Type B pancreatic cell (in vitro differentiated cells): ENCODE measurements at regions not wholly inside any gene's neighbourhood (a gene's known extent, or its start where the extent isn't known, plus 50 kb on each side); places are given as distances from the start of the nearest gene placed in this dataset.

Experiments
- DNase-seq: peaks from one replicate; pipeline ENCODE4 v3.0.0; 2021; ENCODE audit warnings: mixed read lengths; ENCODE audit not compliant: unreplicated experiment; ENCODE audit errors: extremely low spot score
- H3K27ac Mint-ChIP-seq: 2 replicates; pipeline ENCODE4 v1.8.0; 2021; ENCODE audit warnings: mild to moderate bottlenecking, mixed read lengths
- H3K27me3 Mint-ChIP-seq: 2 replicates; pipeline ENCODE4 v1.8.0; 2021; ENCODE audit warnings: mixed read lengths
- H3K36me3 Mint-ChIP-seq: 2 replicates; pipeline ENCODE4 v1.8.0; 2021; ENCODE audit warnings: mixed read lengths
- H3K4me1 Mint-ChIP-seq: one replicate; pipeline ENCODE4 v1.8.0; 2021; ENCODE audit warnings: mixed read lengths; ENCODE audit not compliant: unreplicated experiment
- H3K4me3 Mint-ChIP-seq: 2 replicates; pipeline ENCODE4 v1.8.0; 2021; ENCODE audit warnings: mild to moderate bottlenecking, mixed read lengths
- H3K9me3 Mint-ChIP-seq: 2 replicates; pipeline ENCODE4 v1.8.0; 2021; ENCODE audit warnings: mixed read lengths
- TF ChIP-seq, protein P1 (sequence below): fragments of 200-600 bp; sonication (generic); conservative IDR thresholded peaks from 2 replicates; pipeline ENCODE4 v1.5.0; 2021; ENCODE audit warnings: antibody characterized with exemption, mild to moderate bottlenecking

DNA sequence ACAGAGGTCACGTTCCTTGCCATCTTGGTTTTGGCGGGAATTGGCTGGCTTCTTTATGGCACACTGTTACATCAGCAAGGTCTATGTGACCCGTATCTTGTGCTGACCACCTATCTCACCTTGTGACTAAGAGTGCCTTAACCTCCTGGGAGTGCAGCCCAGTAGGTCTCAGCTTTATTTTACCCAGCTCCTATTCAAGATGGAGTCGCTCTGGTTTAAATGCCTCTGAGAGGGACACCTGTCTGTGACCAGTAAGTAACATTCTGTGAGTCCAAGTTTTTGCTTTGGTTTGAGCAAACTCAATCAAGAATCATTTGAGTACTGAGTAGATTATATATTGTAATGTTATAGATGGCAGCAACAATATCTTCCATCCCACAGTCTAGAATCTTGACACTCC, 85.0 kb downstream of the BMP2 start:
- H3K4me3 Mint-ChIP-seq: no peak overlapping the region
- H3K27me3 Mint-ChIP-seq: peaks cover 12% of the 10 kb centered on the region
- TF ChIP-seq, protein P1, sequence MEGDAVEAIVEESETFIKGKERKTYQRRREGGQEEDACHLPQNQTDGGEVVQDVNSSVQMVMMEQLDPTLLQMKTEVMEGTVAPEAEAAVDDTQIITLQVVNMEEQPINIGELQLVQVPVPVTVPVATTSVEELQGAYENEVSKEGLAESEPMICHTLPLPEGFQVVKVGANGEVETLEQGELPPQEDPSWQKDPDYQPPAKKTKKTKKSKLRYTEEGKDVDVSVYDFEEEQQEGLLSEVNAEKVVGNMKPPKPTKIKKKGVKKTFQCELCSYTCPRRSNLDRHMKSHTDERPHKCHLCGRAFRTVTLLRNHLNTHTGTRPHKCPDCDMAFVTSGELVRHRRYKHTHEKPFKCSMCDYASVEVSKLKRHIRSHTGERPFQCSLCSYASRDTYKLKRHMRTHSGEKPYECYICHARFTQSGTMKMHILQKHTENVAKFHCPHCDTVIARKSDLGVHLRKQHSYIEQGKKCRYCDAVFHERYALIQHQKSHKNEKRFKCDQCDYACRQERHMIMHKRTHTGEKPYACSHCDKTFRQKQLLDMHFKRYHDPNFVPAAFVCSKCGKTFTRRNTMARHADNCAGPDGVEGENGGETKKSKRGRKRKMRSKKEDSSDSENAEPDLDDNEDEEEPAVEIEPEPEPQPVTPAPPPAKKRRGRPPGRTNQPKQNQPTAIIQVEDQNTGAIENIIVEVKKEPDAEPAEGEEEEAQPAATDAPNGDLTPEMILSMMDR: no peak
- no peak overlapping the region for H3K27ac Mint-ChIP-seq
- no peak for DNase-seq
- H3K36me3 Mint-ChIP-seq: no peaks in the 10 kb centered on the region
- H3K9me3 Mint-ChIP-seq: no peaks in the 10 kb centered on the region
- H3K4me1 Mint-ChIP-seq: no peaks in the 10 kb centered on the region

DNA sequence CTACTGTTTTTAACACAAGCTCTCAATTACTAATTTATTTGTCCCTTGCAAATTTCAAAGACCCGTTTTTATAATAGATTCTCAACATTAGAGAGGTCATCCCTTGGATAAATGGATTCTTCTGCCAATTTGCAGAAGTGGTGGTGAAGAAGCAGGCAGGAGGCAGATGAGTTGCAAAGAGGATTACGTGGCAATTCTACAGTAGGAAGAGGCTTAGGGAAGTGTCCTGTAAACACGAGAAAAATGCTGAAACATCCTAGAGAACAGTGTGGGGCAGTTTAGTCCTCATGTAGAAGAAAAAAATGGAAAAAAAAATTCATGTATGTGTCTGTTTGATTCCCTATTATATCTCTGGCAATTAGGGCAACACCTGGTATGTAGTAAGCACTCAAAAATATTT, 87.6 kb downstream of the BMP2 start:
- Mint-ChIP-seq H3K27me3 (peaks cover 6% of the 10 kb centered on the region), H3K4me3 (no peak overlapping the region), H3K27ac (no peak overlapping the region), H3K9me3 (no peaks in the 10 kb centered on the region), H3K4me1 (no peaks in the 10 kb centered on the region), H3K36me3 (no peaks in the 10 kb centered on the region)
- TF ChIP-seq, protein P1: no peak
- no peak for DNase-seq

DNA sequence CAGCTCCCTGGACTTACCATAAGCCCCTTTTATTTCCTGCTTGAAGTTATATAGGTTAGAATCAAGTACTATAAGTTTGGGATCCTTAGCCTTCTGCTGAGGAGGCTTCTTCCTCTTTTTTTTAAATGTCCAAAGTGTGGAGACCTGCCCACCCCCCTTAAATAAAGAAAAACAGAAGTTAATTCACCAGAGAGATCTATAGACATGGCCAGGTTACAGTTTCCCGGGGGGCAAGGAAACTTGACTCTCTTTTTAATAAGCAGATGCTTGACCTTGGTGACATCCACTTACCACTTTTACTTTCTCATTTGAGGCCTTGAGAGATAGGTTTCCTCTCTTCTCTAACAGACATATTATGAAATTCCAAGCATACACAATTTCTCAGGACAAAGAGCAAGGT, 88.3 kb downstream of the BMP2 start:
- Mint-ChIP-seq H3K4me1 (no peaks in the 10 kb centered on the region), H3K36me3 (no peaks in the 10 kb centered on the region), H3K27ac (no peak overlapping the region), H3K9me3 (no peaks in the 10 kb centered on the region), H3K27me3 (peaks cover 5% of the 10 kb centered on the region), H3K4me3 (no peak overlapping the region)
- no peak for DNase-seq
- TF ChIP-seq, protein P1: no peak

DNA sequence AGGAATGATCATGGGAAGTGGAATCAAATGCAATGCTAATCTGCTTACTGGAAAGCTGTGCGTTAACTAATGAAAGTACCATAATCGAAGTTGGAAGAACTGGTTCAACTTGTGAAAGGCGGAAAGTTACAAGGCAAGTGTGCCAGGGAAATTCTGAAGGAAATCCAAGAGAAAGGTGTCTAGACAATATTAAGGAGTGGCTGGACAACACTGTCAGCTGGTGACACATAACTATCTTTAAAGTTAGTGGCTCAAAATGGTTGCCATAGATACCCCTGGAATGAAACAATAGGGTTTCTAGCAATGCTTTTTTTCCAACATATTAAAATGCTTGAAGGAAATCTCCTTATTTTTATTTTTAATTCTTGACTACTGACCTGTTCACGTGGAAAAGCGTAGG, 90.4 kb downstream of the BMP2 start:
- Mint-ChIP-seq H3K27ac (no peak overlapping the region), H3K4me1 (no peaks in the 10 kb centered on the region), H3K27me3 (peaks cover 3% of the 10 kb centered on the region), H3K4me3 (no peak overlapping the region), H3K36me3 (no peaks in the 10 kb centered on the region), H3K9me3 (no peaks in the 10 kb centered on the region)
- TF ChIP-seq, protein P1: no peak
- DNase-seq: no peak

DNA sequence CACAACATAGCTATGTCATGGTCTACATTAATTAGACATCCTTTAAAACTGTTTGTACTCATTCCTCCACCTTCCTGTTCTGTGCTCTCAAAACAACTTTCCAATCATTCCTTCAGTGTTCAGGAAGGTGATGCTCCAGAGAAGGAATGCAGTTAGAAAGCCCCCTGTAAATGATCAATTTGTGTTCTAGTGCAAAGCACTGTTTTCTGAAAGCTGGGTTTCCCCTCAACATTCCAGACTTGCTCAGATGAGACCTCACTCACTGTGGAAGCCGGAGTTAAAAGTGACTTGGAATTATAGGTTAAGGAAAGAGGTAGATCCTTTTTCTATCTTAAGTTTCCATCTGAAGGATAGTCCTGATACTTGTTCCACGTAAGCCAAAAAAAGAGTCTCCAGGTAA, 95.9 kb downstream of the BMP2 start:
- H3K27me3 Mint-ChIP-seq: peaks cover 8% of the 10 kb centered on the region

More for the DNA sequence above, 95.9 kb downstream of the BMP2 start:
- Mint-ChIP-seq H3K27ac (no peak overlapping the region), H3K36me3 (no peaks in the 10 kb centered on the region), H3K9me3 (no peaks in the 10 kb centered on the region), H3K4me3 (no peak overlapping the region), H3K4me1 (no peaks in the 10 kb centered on the region)
- TF ChIP-seq, protein P1: no peak
- no peak for DNase-seq
